ENCODE measurements at regions not wholly inside any gene's neighbourhood (a gene's known extent, or its start where the extent isn't known, plus 50 kb on each side); places are given as distances from the start of the nearest gene placed in this dataset.
"Not testable (repeated sequence)": the region's sequence is repeated elsewhere in the genome, so short reads cannot be mapped to it uniquely, and the experiment has no call there.

GRCh38 chr6:163748886-163749285 lies 334.4 kb downstream of the QKI start:
- no peak overlapping the region for H3K27ac ChIP-seq (ENCODE audit: low read depth, low read length)
- H3K9me3 ChIP-seq (ENCODE audit: control insufficient read depth, insufficient read depth, low read depth, low read length) = peaks cover 8% of the 10 kb centered on the region
- H3K4me3 ChIP-seq (ENCODE audit: low read depth, low read length) = no peak overlapping the region
- peaks cover 12% of the 10 kb centered on the region; the same call in 1 of the 2 replicates for H3K4me1 ChIP-seq (ENCODE audit: control insufficient read depth, insufficient read depth, low read length)
- no peak overlapping the region for H3K9ac ChIP-seq (ENCODE audit: low read length)
- no peaks in the 10 kb centered on the region for H3K36me3 ChIP-seq (ENCODE audit: control insufficient read depth, insufficient read depth, low read length)
- peaks cover 4% of the 10 kb centered on the region; the same call in 1 of the 2 replicates for H3K27me3 ChIP-seq (ENCODE audit: control insufficient read depth, insufficient read depth, low read length)

GRCh38 chr6:163748036-163748435 lies 333.5 kb downstream of the QKI start:
- Histone ChIP-seq H3K4me1 (ENCODE audit: control insufficient read depth, insufficient read depth, low read length) (peaks cover 12% of the 10 kb centered on the region; the same call in 1 of the 2 replicates), H3K27ac (ENCODE audit: low read depth, low read length) (no peak overlapping the region), H3K4me3 (ENCODE audit: low read depth, low read length) (no peak overlapping the region), H3K27me3 (ENCODE audit: control insufficient read depth, insufficient read depth, low read length) (peaks cover 4% of the 10 kb centered on the region; the same call in 1 of the 2 replicates), H3K9me3 (ENCODE audit: control insufficient read depth, insufficient read depth, low read depth, low read length) (no peaks in the 10 kb centered on the region), H3K9ac (ENCODE audit: low read length) (no peak overlapping the region), H3K36me3 (ENCODE audit: control insufficient read depth, insufficient read depth, low read length) (no peaks in the 10 kb centered on the region)

- H3K9ac ChIP-seq (ENCODE audit: low read length); H3K27ac ChIP-seq (ENCODE audit: low read depth, low read length); H3K9me3 ChIP-seq (ENCODE audit: control insufficient read depth, insufficient read depth, low read depth, low read length); H3K4me1 ChIP-seq (ENCODE audit: control insufficient read depth, insufficient read depth, low read length); H3K27me3 ChIP-seq (ENCODE audit: control insufficient read depth, insufficient read depth, low read length); H3K36me3 ChIP-seq (ENCODE audit: control insufficient read depth, insufficient read depth, low read length); H3K4me3 ChIP-seq (ENCODE audit: low read depth, low read length): not testable (repeated sequence)
Measured at GRCh38 chr6:163747058-163747457, 332.5 kb downstream of the QKI start.

GRCh38 chr6:163745536-163746400 lies 331.2 kb downstream of the QKI start:
- H3K9me3 ChIP-seq (ENCODE audit: control insufficient read depth, insufficient read depth, low read depth, low read length) = no peaks in the 10 kb centered on the region
- H3K9ac ChIP-seq (ENCODE audit: low read length) = no peak overlapping the region
- peaks cover 6% of the 10 kb centered on the region; the same call in 1 of the 2 replicates for H3K4me1 ChIP-seq (ENCODE audit: control insufficient read depth, insufficient read depth, low read length)
- H3K4me3 ChIP-seq (ENCODE audit: low read depth, low read length) = no peak overlapping the region
- no peaks in the 10 kb centered on the region for H3K36me3 ChIP-seq (ENCODE audit: control insufficient read depth, insufficient read depth, low read length)
- peaks cover 3% of the 10 kb centered on the region; the same call in 1 of the 2 replicates for H3K27me3 ChIP-seq (ENCODE audit: control insufficient read depth, insufficient read depth, low read length)
- no peak overlapping the region for H3K27ac ChIP-seq (ENCODE audit: low read depth, low read length)

GRCh38 chr6:163744256-163744925 lies 329.9 kb downstream of the QKI start:
- Histone ChIP-seq H3K27ac (ENCODE audit: low read depth, low read length) (no peak overlapping the region), H3K9ac (ENCODE audit: low read length) (no peak overlapping the region), H3K4me1 (ENCODE audit: control insufficient read depth, insufficient read depth, low read length) (peaks cover 6% of the 10 kb centered on the region; the same call in 1 of the 2 replicates), H3K36me3 (ENCODE audit: control insufficient read depth, insufficient read depth, low read length) (no peaks in the 10 kb centered on the region), H3K27me3 (ENCODE audit: control insufficient read depth, insufficient read depth, low read length) (no peaks in the 10 kb centered on the region), H3K4me3 (ENCODE audit: low read depth, low read length) (no peak overlapping the region), H3K9me3 (ENCODE audit: control insufficient read depth, insufficient read depth, low read depth, low read length) (no peaks in the 10 kb centered on the region)

- Histone ChIP-seq H3K4me1 (ENCODE audit: control insufficient read depth, insufficient read depth, low read length) (peaks cover 6% of the 10 kb centered on the region; the same call in 1 of the 2 replicates), H3K36me3 (ENCODE audit: control insufficient read depth, insufficient read depth, low read length) (no peaks in the 10 kb centered on the region), H3K9me3 (ENCODE audit: control insufficient read depth, insufficient read depth, low read depth, low read length) (no peaks in the 10 kb centered on the region), H3K4me3 (ENCODE audit: low read depth, low read length) (no peak overlapping the region), H3K9ac (ENCODE audit: low read length) (no peak overlapping the region), H3K27me3 (ENCODE audit: control insufficient read depth, insufficient read depth, low read length) (no peaks in the 10 kb centered on the region), H3K27ac (ENCODE audit: low read depth, low read length) (no peak overlapping the region)
Measured at GRCh38 chr6:163743796-163744195, 329.3 kb downstream of the QKI start.

GRCh38 chr6:163741743-163742363 lies 327.3 kb downstream of the QKI start:
- Histone ChIP-seq H3K27me3 (ENCODE audit: control insufficient read depth, insufficient read depth, low read length) (no peaks in the 10 kb centered on the region), H3K4me1 (ENCODE audit: control insufficient read depth, insufficient read depth, low read length) (peaks cover 6% of the 10 kb centered on the region; the same call in 1 of the 2 replicates), H3K9me3 (ENCODE audit: control insufficient read depth, insufficient read depth, low read depth, low read length) (no peaks in the 10 kb centered on the region), H3K4me3 (ENCODE audit: low read depth, low read length) (no peak overlapping the region), H3K36me3 (ENCODE audit: control insufficient read depth, insufficient read depth, low read length) (no peaks in the 10 kb centered on the region), H3K27ac (ENCODE audit: low read depth, low read length) (no peak overlapping the region), H3K9ac (ENCODE audit: low read length) (no peak overlapping the region)

GRCh38 chr6:163741342-163741741 lies 326.8 kb downstream of the QKI start:
- no peaks in the 10 kb centered on the region for H3K9me3 ChIP-seq (ENCODE audit: control insufficient read depth, insufficient read depth, low read depth, low read length)
- no peak overlapping the region for H3K9ac ChIP-seq (ENCODE audit: low read length)
- no peak overlapping the region for H3K27ac ChIP-seq (ENCODE audit: low read depth, low read length)
- H3K4me3 ChIP-seq (ENCODE audit: low read depth, low read length) = no peak overlapping the region
- peaks cover 6% of the 10 kb centered on the region; the same call in 1 of the 2 replicates for H3K4me1 ChIP-seq (ENCODE audit: control insufficient read depth, insufficient read depth, low read length)
- no peaks in the 10 kb centered on the region for H3K36me3 ChIP-seq (ENCODE audit: control insufficient read depth, insufficient read depth, low read length)
- H3K27me3 ChIP-seq (ENCODE audit: control insufficient read depth, insufficient read depth, low read length) = no peaks in the 10 kb centered on the region

- no peaks in the 10 kb centered on the region; the same call in 1 of the 2 replicates for H3K4me1 ChIP-seq (ENCODE audit: control insufficient read depth, insufficient read depth, low read length)
- no peak overlapping the region for H3K4me3 ChIP-seq (ENCODE audit: low read depth, low read length)
- H3K9ac ChIP-seq (ENCODE audit: low read length) = no peak overlapping the region
- no peaks in the 10 kb centered on the region for H3K36me3 ChIP-seq (ENCODE audit: control insufficient read depth, insufficient read depth, low read length)
- no peaks in the 10 kb centered on the region for H3K9me3 ChIP-seq (ENCODE audit: control insufficient read depth, insufficient read depth, low read depth, low read length)
- no peak overlapping the region for H3K27ac ChIP-seq (ENCODE audit: low read depth, low read length)
- no peaks in the 10 kb centered on the region for H3K27me3 ChIP-seq (ENCODE audit: control insufficient read depth, insufficient read depth, low read length)
Measured at GRCh38 chr6:163739966-163740365, 325.4 kb downstream of the QKI start.

GRCh38 chr6:163739408-163739725 lies 324.8 kb downstream of the QKI start:
- Histone ChIP-seq H3K27me3 (ENCODE audit: control insufficient read depth, insufficient read depth, low read length) (no peaks in the 10 kb centered on the region), H3K9ac (ENCODE audit: low read length) (no peak overlapping the region), H3K36me3 (ENCODE audit: control insufficient read depth, insufficient read depth, low read length) (no peaks in the 10 kb centered on the region), H3K27ac (ENCODE audit: low read depth, low read length) (no peak overlapping the region), H3K9me3 (ENCODE audit: control insufficient read depth, insufficient read depth, low read depth, low read length) (no peaks in the 10 kb centered on the region), H3K4me3 (ENCODE audit: low read depth, low read length) (no peak overlapping the region), H3K4me1 (ENCODE audit: control insufficient read depth, insufficient read depth, low read length) (no peaks in the 10 kb centered on the region)
